SK-N-MC (cell line): ENCODE measurements at regions not wholly inside any gene's neighbourhood (a gene's known extent, or its start where the extent isn't known, plus 50 kb on each side); places are given as distances from the start of the nearest gene placed in this dataset.

Experiments
- EZH2 ChIP-seq: fragments of 200-600 bp; sonication (generic); IDR thresholded peaks from one replicate; pipeline ENCODE4 v1.6.1; 2017; ENCODE audit warnings: antibody characterized with exemption
- FOXP2 ChIP-seq: optimal IDR thresholded peaks from 2 replicates; pipeline ENCODE3; 2011; ENCODE audit warnings: mild to moderate bottlenecking, moderate library complexity; ENCODE audit not compliant: insufficient read depth; ENCODE audit errors: extremely low read length, control extremely low read depth
- POLR2AphosphoS5 ChIP-seq: IDR thresholded peaks from 2 replicates; pipeline ENCODE4 v1.6.1; 2012; ENCODE audit warnings: mild to moderate bottlenecking, low read depth, low read length, borderline replicate concordance

DNA sequence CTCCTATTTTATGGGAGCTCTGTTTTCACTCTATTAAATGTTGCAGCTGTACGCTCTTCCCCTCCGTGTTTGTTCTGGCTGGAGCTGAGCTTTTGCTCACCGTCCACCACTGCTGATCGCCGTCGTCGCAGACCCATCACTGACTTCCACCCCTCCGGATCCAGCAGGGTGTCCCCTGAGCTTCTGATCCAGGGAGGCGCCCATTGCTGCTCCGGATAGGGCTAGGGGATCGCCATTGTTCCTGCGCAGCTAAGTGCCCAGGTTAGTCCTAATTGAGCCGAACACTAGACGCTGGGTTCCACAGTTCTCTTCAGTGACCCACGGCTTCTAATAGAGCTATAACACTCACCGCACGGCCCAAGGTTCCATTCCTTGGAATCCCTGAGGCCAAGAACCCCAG, 96.2 kb upstream of the PRDM9 start:
- no peak for TF ChIP-seq EZH2
- TF ChIP-seq POLR2AphosphoS5, result no peak
- no peak for TF ChIP-seq FOXP2
